HCT116 (cell line): ENCODE measurements at regions not wholly inside any gene's neighbourhood (a gene's known extent, or its start where the extent isn't known, plus 50 kb on each side); places are given as distances from the start of the nearest gene placed in this dataset.

Source experiments
- ATF3 ChIP-seq: IDR thresholded peaks from 2 replicates; pipeline ENCODE4 v1.6.1; 2012
- CEBPB ChIP-seq: IDR thresholded peaks from 2 replicates; pipeline ENCODE4 v1.6.1; 2012; ENCODE audit warnings: low read depth
- CTCF ChIP-seq, 3 experiments: fragments of 200-600 bp in 1 of 3; sonication (generic) in 1 of 3; IDR thresholded peaks in 2 of 3; conservative IDR thresholded peaks in 1 of 3; 2 replicates each; pipeline ENCODE4 v1.5.1; 2012 to 2017; ENCODE audit warnings: low read depth in 2 of 3, low read length in 2 of 3, antibody characterized with exemption in 1 of 3, borderline replicate concordance in 1 of 3, control low read depth in 1 of 3, mild to moderate bottlenecking in 1 of 3, mixed read lengths in 1 of 3, mixed run types in 1 of 3, moderate library complexity in 1 of 3; ENCODE audit not compliant: insufficient read depth in 1 of 3
- EZH2 ChIP-seq: fragments of 200-600 bp; sonication (generic); IDR thresholded peaks from 2 replicates; pipeline ENCODE4 v1.6.1; 2017; ENCODE audit warnings: antibody characterized with exemption, mixed run types
- EZH2phosphoT487 ChIP-seq: fragments of 200-600 bp; IDR thresholded peaks from 2 replicates; pipeline ENCODE4 v1.6.1; 2018; ENCODE audit warnings: antibody characterized with exemption, borderline replicate concordance
- FOSL1 ChIP-seq: IDR thresholded peaks from 2 replicates; pipeline ENCODE4 v1.6.1; 2012; ENCODE audit warnings: low read depth
- JUND ChIP-seq: IDR thresholded peaks from 2 replicates; pipeline ENCODE4 v1.6.1; 2012
- POLR2A ChIP-seq: IDR thresholded peaks from 2 replicates; pipeline ENCODE4 v1.7.0; 2011; ENCODE audit warnings: borderline replicate concordance; ENCODE audit not compliant: insufficient read depth, insufficient read length; ENCODE audit errors: extremely low read depth
- POLR2AphosphoS5 ChIP-seq: IDR thresholded peaks from 2 replicates; pipeline ENCODE4 v1.6.1; 2011; ENCODE audit warnings: mild to moderate bottlenecking, low read depth, low read length, moderate library complexity
- RAD21 ChIP-seq: IDR thresholded peaks from 2 replicates; pipeline ENCODE4 v1.6.1; 2012; ENCODE audit warnings: low read depth, mild to moderate bottlenecking
- SIN3A ChIP-seq: IDR thresholded peaks from 2 replicates; pipeline ENCODE4 v1.6.1; 2012; ENCODE audit warnings: low read depth
- TCF7L2 ChIP-seq: IDR thresholded peaks from 2 replicates; pipeline ENCODE4 v1.7.0; 2011; ENCODE audit warnings: borderline replicate concordance, inconsistent platforms; ENCODE audit not compliant: insufficient read depth, insufficient read length; ENCODE audit errors: extremely low read depth
- TF ChIP-seq, protein P1 (sequence below): IDR thresholded peaks from 2 replicates; pipeline ENCODE4 v1.6.1; 2012; ENCODE audit warnings: low read depth
- TF ChIP-seq, protein P2 (sequence below): IDR thresholded peaks from 2 replicates; pipeline ENCODE4 v1.6.1; 2011; ENCODE audit warnings: mild to moderate bottlenecking, low read length, moderate library complexity; ENCODE audit not compliant: insufficient replicate concordance; ENCODE audit errors: extremely low read depth

DNA sequence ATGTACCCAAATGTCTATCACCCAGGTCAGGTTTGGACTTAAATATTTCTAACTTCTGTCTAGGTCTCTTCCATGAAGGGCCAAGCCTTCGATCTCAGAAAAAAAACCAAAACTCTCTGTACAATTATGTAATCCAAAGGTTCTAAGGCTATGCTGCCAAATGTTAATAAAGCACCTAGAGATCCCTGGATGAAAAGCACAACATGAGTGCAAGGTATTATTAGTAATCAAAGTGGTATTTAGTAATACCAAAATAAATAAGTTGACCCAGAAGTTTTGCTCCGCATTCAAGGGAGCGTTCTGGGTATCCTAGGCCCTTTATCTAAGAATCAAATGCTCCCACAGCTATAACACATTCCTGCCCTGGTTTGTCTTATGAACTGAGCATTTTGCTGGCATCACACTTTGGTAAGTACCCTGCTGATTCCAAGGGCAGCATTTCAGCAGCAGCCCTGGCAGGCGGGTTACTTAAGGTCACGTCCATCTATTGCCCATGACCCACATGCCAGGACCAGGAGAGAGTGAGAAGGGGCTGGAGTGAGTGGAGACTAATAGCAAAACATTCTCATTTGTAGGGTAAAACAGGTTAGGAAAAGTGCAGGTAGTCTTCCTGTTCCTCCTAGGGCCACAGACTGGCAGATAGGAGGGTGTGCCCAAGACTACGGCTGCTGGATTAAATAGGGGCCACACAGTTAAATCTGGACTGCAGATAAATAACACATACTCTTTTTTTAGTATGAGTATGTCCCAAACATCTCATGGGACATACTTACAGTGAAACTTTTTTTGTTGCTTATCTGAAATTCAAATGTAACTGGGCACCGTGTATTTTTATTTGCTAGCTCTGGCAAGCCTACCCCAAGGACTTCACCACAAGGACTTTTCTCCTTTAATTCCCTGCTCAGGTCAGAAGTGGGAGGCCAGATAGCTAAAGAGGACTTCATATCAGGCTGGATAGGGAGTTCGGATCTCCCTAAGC is 76.0 kb upstream of the SNRK start:
- TF ChIP-seq, protein P1, sequence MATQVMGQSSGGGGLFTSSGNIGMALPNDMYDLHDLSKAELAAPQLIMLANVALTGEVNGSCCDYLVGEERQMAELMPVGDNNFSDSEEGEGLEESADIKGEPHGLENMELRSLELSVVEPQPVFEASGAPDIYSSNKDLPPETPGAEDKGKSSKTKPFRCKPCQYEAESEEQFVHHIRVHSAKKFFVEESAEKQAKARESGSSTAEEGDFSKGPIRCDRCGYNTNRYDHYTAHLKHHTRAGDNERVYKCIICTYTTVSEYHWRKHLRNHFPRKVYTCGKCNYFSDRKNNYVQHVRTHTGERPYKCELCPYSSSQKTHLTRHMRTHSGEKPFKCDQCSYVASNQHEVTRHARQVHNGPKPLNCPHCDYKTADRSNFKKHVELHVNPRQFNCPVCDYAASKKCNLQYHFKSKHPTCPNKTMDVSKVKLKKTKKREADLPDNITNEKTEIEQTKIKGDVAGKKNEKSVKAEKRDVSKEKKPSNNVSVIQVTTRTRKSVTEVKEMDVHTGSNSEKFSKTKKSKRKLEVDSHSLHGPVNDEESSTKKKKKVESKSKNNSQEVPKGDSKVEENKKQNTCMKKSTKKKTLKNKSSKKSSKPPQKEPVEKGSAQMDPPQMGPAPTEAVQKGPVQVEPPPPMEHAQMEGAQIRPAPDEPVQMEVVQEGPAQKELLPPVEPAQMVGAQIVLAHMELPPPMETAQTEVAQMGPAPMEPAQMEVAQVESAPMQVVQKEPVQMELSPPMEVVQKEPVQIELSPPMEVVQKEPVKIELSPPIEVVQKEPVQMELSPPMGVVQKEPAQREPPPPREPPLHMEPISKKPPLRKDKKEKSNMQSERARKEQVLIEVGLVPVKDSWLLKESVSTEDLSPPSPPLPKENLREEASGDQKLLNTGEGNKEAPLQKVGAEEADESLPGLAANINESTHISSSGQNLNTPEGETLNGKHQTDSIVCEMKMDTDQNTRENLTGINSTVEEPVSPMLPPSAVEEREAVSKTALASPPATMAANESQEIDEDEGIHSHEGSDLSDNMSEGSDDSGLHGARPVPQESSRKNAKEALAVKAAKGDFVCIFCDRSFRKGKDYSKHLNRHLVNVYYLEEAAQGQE = no peak
- TF ChIP-seq EZH2 (no peak), CTCF (IDR thresholded peaks at IDR 0.05 in 2 of 3, conservative IDR thresholded peaks at IDR 0.05 in 1 of 3; ENCODE audit: borderline replicate concordance in 1 of 3, insufficient read depth in 1 of 3, low read depth in 2 of 3, low read length in 2 of 3) (no peak), POLR2AphosphoS5 (no peak), ATF3 (no peak), EZH2phosphoT487 (no peak), RAD21 (no peak), POLR2A (no peak), JUND (no peak), FOSL1 (no peak), TCF7L2 (no peak), SIN3A (no peak), CEBPB (no peak)
- TF ChIP-seq, protein P2, sequence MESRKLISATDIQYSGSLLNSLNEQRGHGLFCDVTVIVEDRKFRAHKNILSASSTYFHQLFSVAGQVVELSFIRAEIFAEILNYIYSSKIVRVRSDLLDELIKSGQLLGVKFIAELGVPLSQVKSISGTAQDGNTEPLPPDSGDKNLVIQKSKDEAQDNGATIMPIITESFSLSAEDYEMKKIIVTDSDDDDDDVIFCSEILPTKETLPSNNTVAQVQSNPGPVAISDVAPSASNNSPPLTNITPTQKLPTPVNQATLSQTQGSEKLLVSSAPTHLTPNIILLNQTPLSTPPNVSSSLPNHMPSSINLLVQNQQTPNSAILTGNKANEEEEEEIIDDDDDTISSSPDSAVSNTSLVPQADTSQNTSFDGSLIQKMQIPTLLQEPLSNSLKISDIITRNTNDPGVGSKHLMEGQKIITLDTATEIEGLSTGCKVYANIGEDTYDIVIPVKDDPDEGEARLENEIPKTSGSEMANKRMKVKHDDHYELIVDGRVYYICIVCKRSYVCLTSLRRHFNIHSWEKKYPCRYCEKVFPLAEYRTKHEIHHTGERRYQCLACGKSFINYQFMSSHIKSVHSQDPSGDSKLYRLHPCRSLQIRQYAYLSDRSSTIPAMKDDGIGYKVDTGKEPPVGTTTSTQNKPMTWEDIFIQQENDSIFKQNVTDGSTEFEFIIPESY = no peak
